Nephron (organoid): ENCODE measurements at regions not wholly inside any gene's neighbourhood (a gene's known extent, or its start where the extent isn't known, plus 50 kb on each side); places are given as distances from the start of the nearest gene placed in this dataset.

Experiments used
- H3K27ac Mint-ChIP-seq, 3 experiments: 2 replicates each; pipeline ENCODE4 v1.8.0; 2020; ENCODE audit warnings: mixed read lengths in 3 of 3, mild to moderate bottlenecking in 2 of 3, moderate library complexity in 1 of 3
- H3K27me3 Mint-ChIP-seq: 2 replicates; pipeline ENCODE4 v1.8.0; 2021; ENCODE audit warnings: low read depth, mild to moderate bottlenecking, moderate library complexity, mixed read lengths
- H3K36me3 Mint-ChIP-seq: 2 replicates; pipeline ENCODE4 v1.8.0; 2020; ENCODE audit warnings: low read depth, mixed read lengths
- H3K4me1 Mint-ChIP-seq: 2 replicates; pipeline ENCODE4 v1.8.0; 2020; ENCODE audit warnings: mixed read lengths
- H3K4me3 Mint-ChIP-seq, 3 experiments: 2 replicates each; pipeline ENCODE4 v1.8.0; 2020; ENCODE audit warnings: mild to moderate bottlenecking in 3 of 3, mixed read lengths in 3 of 3, moderate library complexity in 2 of 3
- H3K9me3 Mint-ChIP-seq: 2 replicates; pipeline ENCODE4 v1.8.0; 2020; ENCODE audit warnings: mixed read lengths
- TF ChIP-seq, protein P1 (sequence below), 3 experiments: fragments of 200-600 bp; sonication (generic); IDR thresholded peaks; one replicate each; pipeline ENCODE4 v1.5.0; 2021; ENCODE audit warnings: antibody characterized with exemption in 3 of 3; ENCODE audit not compliant: unreplicated experiment in 3 of 3

DNA sequence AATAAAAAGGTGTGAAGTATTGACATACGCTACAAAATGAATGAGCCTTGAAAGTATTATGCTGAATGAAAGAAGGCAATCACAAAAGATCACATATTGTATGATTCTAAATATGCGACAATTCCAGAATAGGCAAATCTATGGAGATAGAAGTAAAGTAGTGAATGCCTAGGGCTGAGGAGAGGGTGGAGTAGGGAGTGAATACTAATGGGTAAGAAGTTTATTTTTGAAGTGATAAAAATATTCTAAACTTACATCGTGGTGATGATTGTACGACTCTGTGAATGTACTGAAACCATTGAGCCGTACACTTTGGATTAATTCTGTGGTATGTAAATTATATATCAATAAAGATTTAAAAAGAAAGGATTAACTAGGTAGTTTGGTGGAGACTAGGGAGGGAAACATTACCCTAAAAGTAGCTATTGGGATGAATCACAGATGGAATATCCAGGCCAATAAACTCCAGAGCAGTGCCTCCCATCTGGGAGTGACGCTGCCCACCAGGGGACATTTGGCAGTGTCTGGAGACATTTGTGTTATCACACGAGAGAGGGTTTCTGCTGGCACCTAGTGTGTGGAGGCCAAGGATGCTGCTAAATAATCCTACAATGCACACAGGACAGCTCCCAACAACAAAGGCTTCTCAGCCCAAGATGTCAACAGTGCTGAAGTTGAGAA, 214.2 kb upstream of the PCSK2 start:
- H3K4me3 Mint-ChIP-seq: no peak overlapping the region
- no peak overlapping the region for H3K27ac Mint-ChIP-seq
- H3K36me3 Mint-ChIP-seq: no peaks in the 10 kb centered on the region
- H3K9me3 Mint-ChIP-seq: no peaks in the 10 kb centered on the region
- TF ChIP-seq, protein P1, sequence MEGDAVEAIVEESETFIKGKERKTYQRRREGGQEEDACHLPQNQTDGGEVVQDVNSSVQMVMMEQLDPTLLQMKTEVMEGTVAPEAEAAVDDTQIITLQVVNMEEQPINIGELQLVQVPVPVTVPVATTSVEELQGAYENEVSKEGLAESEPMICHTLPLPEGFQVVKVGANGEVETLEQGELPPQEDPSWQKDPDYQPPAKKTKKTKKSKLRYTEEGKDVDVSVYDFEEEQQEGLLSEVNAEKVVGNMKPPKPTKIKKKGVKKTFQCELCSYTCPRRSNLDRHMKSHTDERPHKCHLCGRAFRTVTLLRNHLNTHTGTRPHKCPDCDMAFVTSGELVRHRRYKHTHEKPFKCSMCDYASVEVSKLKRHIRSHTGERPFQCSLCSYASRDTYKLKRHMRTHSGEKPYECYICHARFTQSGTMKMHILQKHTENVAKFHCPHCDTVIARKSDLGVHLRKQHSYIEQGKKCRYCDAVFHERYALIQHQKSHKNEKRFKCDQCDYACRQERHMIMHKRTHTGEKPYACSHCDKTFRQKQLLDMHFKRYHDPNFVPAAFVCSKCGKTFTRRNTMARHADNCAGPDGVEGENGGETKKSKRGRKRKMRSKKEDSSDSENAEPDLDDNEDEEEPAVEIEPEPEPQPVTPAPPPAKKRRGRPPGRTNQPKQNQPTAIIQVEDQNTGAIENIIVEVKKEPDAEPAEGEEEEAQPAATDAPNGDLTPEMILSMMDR (IDR thresholded peaks at IDR 0.05; ENCODE audit: unreplicated experiment in 3 of 3): no peak
- no peaks in the 10 kb centered on the region for H3K27me3 Mint-ChIP-seq
- no peaks in the 10 kb centered on the region for H3K4me1 Mint-ChIP-seq

DNA sequence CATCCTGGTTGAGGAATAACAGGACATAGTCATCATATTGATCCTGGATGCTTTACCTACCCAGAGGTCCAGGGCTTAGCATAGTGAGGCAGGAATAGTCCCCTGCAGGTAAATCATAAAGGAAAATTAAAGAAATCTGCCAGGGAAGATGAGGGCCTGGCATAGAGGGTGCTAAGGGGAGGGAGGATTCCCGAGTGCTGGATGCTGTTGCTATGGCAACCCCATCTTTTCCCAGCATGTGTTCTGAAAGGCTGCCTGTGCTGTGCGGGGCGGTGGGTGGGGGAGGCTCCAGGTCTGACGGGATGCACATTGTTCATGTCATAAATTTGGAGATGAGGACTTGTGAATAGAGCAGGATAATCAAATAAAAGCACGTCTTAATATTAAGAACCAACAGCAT, 212.6 kb upstream of the PCSK2 start:
- no peaks in the 10 kb centered on the region for H3K9me3 Mint-ChIP-seq
- H3K4me3 Mint-ChIP-seq: no peak overlapping the region
- no peaks in the 10 kb centered on the region for H3K4me1 Mint-ChIP-seq
- H3K36me3 Mint-ChIP-seq: no peaks in the 10 kb centered on the region
- no peaks in the 10 kb centered on the region for H3K27me3 Mint-ChIP-seq
- no peak overlapping the region for H3K27ac Mint-ChIP-seq
- TF ChIP-seq, protein P1 (IDR thresholded peaks at IDR 0.05; ENCODE audit: unreplicated experiment in 3 of 3): no peak

DNA sequence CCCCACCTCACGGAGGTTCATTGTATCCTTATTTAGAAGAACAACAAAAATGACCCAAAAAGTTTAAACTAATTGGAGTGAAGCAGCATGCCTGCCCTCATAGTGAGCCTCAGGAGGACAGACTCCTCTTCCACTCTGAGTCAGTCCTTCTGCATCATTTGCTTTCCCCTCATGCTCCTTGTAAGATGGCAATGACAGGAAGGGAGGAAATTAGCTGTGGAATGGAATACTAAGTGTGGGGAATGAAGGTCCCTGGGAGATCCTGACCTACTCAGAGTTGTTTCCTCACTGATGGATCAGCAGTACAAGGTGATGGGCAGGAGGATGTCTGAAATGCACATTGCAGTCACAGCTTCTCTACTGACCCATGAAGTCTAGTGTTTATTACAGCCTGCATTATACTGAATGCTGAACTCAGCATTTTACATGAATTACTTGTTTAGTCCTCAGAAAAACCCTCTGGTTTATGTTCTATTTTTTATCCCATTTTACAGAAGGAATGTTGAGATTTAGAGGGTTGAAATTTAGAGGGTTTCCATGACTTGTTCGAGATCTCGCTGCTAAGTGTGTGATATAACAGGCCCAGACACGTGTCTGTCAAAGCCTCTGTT, 212.0 kb upstream of the PCSK2 start:
- H3K9me3 Mint-ChIP-seq: no peaks in the 10 kb centered on the region
- H3K4me1 Mint-ChIP-seq: no peaks in the 10 kb centered on the region
- H3K4me3 Mint-ChIP-seq: no peak overlapping the region
- H3K27me3 Mint-ChIP-seq: no peaks in the 10 kb centered on the region
- H3K27ac Mint-ChIP-seq: no peak overlapping the region
- H3K36me3 Mint-ChIP-seq: no peaks in the 10 kb centered on the region
- TF ChIP-seq, protein P1 (IDR thresholded peaks at IDR 0.05; ENCODE audit: unreplicated experiment in 3 of 3): no peak

DNA sequence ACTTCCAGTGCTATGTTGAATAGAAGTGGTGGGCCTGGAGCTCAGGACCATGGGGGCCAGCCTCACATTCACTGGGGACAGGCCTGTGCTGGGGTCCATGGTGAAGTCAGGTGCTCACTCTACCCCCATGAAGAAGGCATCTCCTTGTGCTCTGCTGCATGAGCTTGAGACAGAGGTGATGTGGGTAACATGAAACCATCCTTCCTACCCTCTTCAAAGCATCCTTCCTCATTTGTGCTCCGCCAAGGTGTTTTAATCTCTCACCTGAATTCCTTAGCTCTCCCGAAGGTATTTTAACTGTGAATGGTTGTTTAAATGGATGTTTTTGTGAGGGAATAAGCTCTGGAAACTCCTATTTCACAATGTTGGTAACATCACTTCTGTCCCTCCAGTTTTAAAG, 209.6 kb upstream of the PCSK2 start:
- H3K36me3 Mint-ChIP-seq: no peaks in the 10 kb centered on the region
- no peaks in the 10 kb centered on the region for H3K9me3 Mint-ChIP-seq
- no peaks in the 10 kb centered on the region for H3K4me1 Mint-ChIP-seq
- no peak overlapping the region for H3K27ac Mint-ChIP-seq
- H3K4me3 Mint-ChIP-seq: no peak overlapping the region
- TF ChIP-seq, protein P1 (IDR thresholded peaks at IDR 0.05; ENCODE audit: unreplicated experiment in 3 of 3): no peak
- peaks cover 5% of the 10 kb centered on the region for H3K27me3 Mint-ChIP-seq

DNA sequence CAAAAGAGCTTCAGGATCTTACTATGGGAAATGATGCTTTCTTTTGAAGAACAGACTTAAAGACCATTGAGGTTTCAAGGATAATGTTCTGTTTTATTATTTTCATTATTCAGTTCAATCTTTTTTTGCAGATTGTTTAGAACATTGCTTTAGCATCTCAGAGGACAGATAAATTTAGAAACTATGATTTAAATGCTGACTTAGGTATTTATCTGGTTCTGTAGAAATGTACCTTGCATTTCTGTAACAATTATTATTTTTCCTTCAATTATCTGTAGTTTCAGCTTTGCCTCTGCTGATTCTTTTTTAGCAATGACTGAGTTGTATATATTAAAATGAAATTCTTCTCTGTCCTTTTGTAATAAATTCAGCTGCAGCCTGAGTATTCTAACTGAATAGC, 205.4 kb upstream of the PCSK2 start:
- no peaks in the 10 kb centered on the region for H3K36me3 Mint-ChIP-seq
- H3K27me3 Mint-ChIP-seq: peaks cover 23% of the 10 kb centered on the region
- TF ChIP-seq, protein P1 (IDR thresholded peaks at IDR 0.05; ENCODE audit: unreplicated experiment in 3 of 3): no peak

DNA sequence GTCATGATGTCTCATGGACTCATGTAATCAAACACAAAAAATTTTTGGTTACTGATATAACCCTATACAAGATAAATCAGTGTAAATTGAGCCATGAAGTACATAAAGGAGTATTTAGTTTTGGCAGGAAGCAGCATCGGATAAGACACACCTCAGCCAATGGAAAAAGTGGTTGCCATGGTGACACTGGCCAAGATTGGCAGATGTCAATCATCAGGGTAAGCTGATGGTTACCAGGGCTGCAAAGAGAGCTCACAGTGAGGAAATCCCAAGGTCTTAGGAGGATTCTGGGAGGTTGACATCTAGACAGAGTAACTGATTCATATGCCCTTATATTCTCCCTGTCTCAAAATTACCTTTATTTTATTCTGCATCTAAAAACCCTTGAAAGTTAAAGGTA, 203.8 kb upstream of the PCSK2 start:
- TF ChIP-seq, protein P1 (IDR thresholded peaks at IDR 0.05; ENCODE audit: unreplicated experiment in 3 of 3): no peak

More for the DNA sequence above, 205.4 kb upstream of the PCSK2 start:
- no peaks in the 10 kb centered on the region for H3K9me3 Mint-ChIP-seq
- H3K4me3 Mint-ChIP-seq: no peak overlapping the region
- no peak overlapping the region for H3K27ac Mint-ChIP-seq
- peaks cover 7% of the 10 kb centered on the region for H3K4me1 Mint-ChIP-seq

More for the DNA sequence above, 203.8 kb upstream of the PCSK2 start:
- H3K4me1 Mint-ChIP-seq: peaks cover 7% of the 10 kb centered on the region
- H3K27me3 Mint-ChIP-seq: peaks cover 25% of the 10 kb centered on the region
- H3K27ac Mint-ChIP-seq: no peak overlapping the region
- peaks cover 5% of the 10 kb centered on the region for H3K9me3 Mint-ChIP-seq
- H3K36me3 Mint-ChIP-seq: no peaks in the 10 kb centered on the region
- no peak overlapping the region for H3K4me3 Mint-ChIP-seq
